SK-N-SH treated with all-trans-retinoic acid at 6 μM for 48 hours (cell line): ENCODE measurements at regions not wholly inside any gene's neighbourhood (a gene's known extent, or its start where the extent isn't known, plus 50 kb on each side); places are given as distances from the start of the nearest gene placed in this dataset.

Experiments used
- ATAC-seq: fragments of 200-7000 bp; cut with Tn5 transposase; 3 replicates; pipeline ENCODE4 v1.9.1; 2020; ENCODE audit warnings: mild to moderate bottlenecking, moderate library complexity
- ARNTL ChIP-seq: fragments of 450-650 bp; formaldehyde crosslinking; IDR thresholded peaks from 2 replicates; pipeline ENCODE4 v1.5.0; 2020; ENCODE audit warnings: low read depth, mild to moderate bottlenecking, moderate library complexity, borderline replicate concordance
- BACH2 ChIP-seq: fragments of 250-450 bp; sonication (Bioruptor Pico); IDR thresholded peaks from 2 replicates; pipeline ENCODE4 v1.9.0; 2021; ENCODE audit warnings: mild to moderate bottlenecking, borderline replicate concordance
- CSDC2 ChIP-seq: fragments of 250-450 bp; sonication (Bioruptor Pico); IDR thresholded peaks from 2 replicates; pipeline ENCODE4 v1.5.0; 2020; ENCODE audit warnings: mild to moderate bottlenecking, moderate library complexity
- CSRNP3 ChIP-seq: fragments of 250-450 bp; sonication (Bioruptor Pico); IDR thresholded peaks from 2 replicates; pipeline ENCODE4 v1.5.1; 2021; ENCODE audit warnings: mild to moderate bottlenecking, moderate library complexity
- ESRRG ChIP-seq: fragments of 250-450 bp; sonication (Bioruptor Pico); IDR thresholded peaks from 2 replicates; pipeline ENCODE4 v1.6.1; 2021; ENCODE audit warnings: mild to moderate bottlenecking
- GLIS3 ChIP-seq: fragments of 250-450 bp; sonication (Bioruptor Pico); IDR thresholded peaks from 2 replicates; pipeline ENCODE4 v1.5.0; 2020; ENCODE audit warnings: mild to moderate bottlenecking, moderate library complexity
- ISL1 ChIP-seq: fragments of 250-450 bp; sonication (Bioruptor Pico); IDR thresholded peaks from 2 replicates; pipeline ENCODE4 v2.1.2; 2022; ENCODE audit warnings: mild to moderate bottlenecking, moderate library complexity
- OSR1 ChIP-seq: fragments of 250-450 bp; sonication (Bioruptor Pico); IDR thresholded peaks from 2 replicates; pipeline ENCODE4 v1.8.0; 2022; ENCODE audit warnings: moderate library complexity, mild to moderate bottlenecking, inconsistent platforms
- PATZ1 ChIP-seq: fragments of 250-450 bp; sonication (Bioruptor Pico); IDR thresholded peaks from 2 replicates; pipeline ENCODE4 v1.8.0; 2020; ENCODE audit warnings: mild to moderate bottlenecking, moderate library complexity, borderline replicate concordance
- PPARA ChIP-seq: fragments of 250-450 bp; sonication (Bioruptor Pico); IDR thresholded peaks from 2 replicates; pipeline ENCODE4 v1.5.0; 2020; ENCODE audit warnings: mild to moderate bottlenecking, borderline replicate concordance
- RARB ChIP-seq: fragments of 250-450 bp; sonication (Bioruptor Pico); IDR thresholded peaks from 2 replicates; pipeline ENCODE4 v1.8.0; 2021; ENCODE audit warnings: mild to moderate bottlenecking, moderate library complexity
- SNAI2 ChIP-seq: fragments of 250-450 bp; sonication (Bioruptor Pico); IDR thresholded peaks from 2 replicates; pipeline ENCODE4 v1.5.0; 2020; ENCODE audit warnings: mild to moderate bottlenecking, moderate library complexity
- TCF4 ChIP-seq: fragments of 250-450 bp; sonication (Bioruptor Pico); IDR thresholded peaks from 2 replicates; pipeline ENCODE4 v1.8.0; 2021; ENCODE audit warnings: mild to moderate bottlenecking, moderate library complexity, borderline replicate concordance
- TOX ChIP-seq: fragments of 250-450 bp; sonication (Bioruptor Pico); IDR thresholded peaks from 2 replicates; pipeline ENCODE4 v1.8.0; 2021; ENCODE audit warnings: mild to moderate bottlenecking, moderate library complexity, borderline replicate concordance
- TSHZ2 ChIP-seq: fragments of 250-450 bp; sonication (Bioruptor Pico); IDR thresholded peaks from 2 replicates; pipeline ENCODE4 v1.5.0; 2020; ENCODE audit warnings: mild to moderate bottlenecking, moderate library complexity
- ZC3H10 ChIP-seq: fragments of 250-450 bp; sonication (Bioruptor Pico); IDR thresholded peaks from 2 replicates; pipeline ENCODE4 v1.5.1; 2021; ENCODE audit warnings: mild to moderate bottlenecking, moderate library complexity
- ZFP3 ChIP-seq: fragments of 250-450 bp; sonication (Bioruptor Pico); IDR thresholded peaks from 2 replicates; pipeline ENCODE4 v1.5.0; 2020; ENCODE audit warnings: mild to moderate bottlenecking, moderate library complexity
- ZFP30 ChIP-seq: fragments of 450-650 bp; formaldehyde crosslinking; IDR thresholded peaks from 2 replicates; pipeline ENCODE4 v1.5.0; 2022; ENCODE audit warnings: mild to moderate bottlenecking, moderate library complexity
- ZNF565 ChIP-seq: fragments of 450-650 bp; formaldehyde crosslinking; conservative IDR thresholded peaks from 2 replicates; pipeline ENCODE4 v1.5.0; 2020; ENCODE audit warnings: low read depth, mild to moderate bottlenecking, moderate library complexity
- ZNF70 ChIP-seq: fragments of 450-650 bp; formaldehyde crosslinking; IDR thresholded peaks from 2 replicates; pipeline ENCODE4 v1.5.0; 2020; ENCODE audit warnings: mild to moderate bottlenecking, moderate library complexity
- ZNF8 ChIP-seq: fragments of 450-650 bp; formaldehyde crosslinking; IDR thresholded peaks from 2 replicates; pipeline ENCODE4 v1.5.0; 2020; ENCODE audit warnings: mild to moderate bottlenecking, moderate library complexity

- ATAC-seq = no peak
- TF ChIP-seq CSRNP3 (CRISPR knock-in tag) = no peak
- TF ChIP-seq RARB (CRISPR knock-in tag) = no peak
- TF ChIP-seq TCF4 = no peak
- TF ChIP-seq BACH2 (CRISPR knock-in tag) = no peak
- TF ChIP-seq ZNF565 (CRISPR knock-in tag) = no peak
- TF ChIP-seq PPARA (CRISPR knock-in tag) = no peak
- TF ChIP-seq ARNTL (CRISPR knock-in tag) = no peak
- no peak for TF ChIP-seq ZNF8
- TF ChIP-seq GLIS3 (CRISPR knock-in tag) = no peak
- TF ChIP-seq PATZ1 (CRISPR knock-in tag) = no peak
- no peak for TF ChIP-seq OSR1 (CRISPR knock-in tag)
- TF ChIP-seq ESRRG = no peak
- TF ChIP-seq ZFP3 = no peak
- no peak for TF ChIP-seq ZFP30
- TF ChIP-seq ZC3H10 = no peak
- no peak for TF ChIP-seq TOX (CRISPR knock-in tag)
- no peak for TF ChIP-seq ZNF70
Measured at GRCh38 chr14:65280653-65281052, 131.9 kb upstream of the FUT8 start.

- peak; percentile 95 for ATAC-seq
- TF ChIP-seq BACH2 (CRISPR knock-in tag) = no peak
- TF ChIP-seq RARB (CRISPR knock-in tag) = no peak
- no peak for TF ChIP-seq TSHZ2 (CRISPR knock-in tag)
- no peak for TF ChIP-seq GLIS3 (CRISPR knock-in tag)
- no peak for TF ChIP-seq SNAI2
- TF ChIP-seq TOX (CRISPR knock-in tag) = no peak
- TF ChIP-seq ZFP30 = no peak
- no peak for TF ChIP-seq ISL1
- no peak for TF ChIP-seq ZNF8
- TF ChIP-seq ESRRG = no peak
- no peak for TF ChIP-seq ZNF70
- no peak for TF ChIP-seq PATZ1 (CRISPR knock-in tag)
- TF ChIP-seq ZNF565 (CRISPR knock-in tag) = no peak
- TF ChIP-seq, all 23 proteins: peak for 0
Measured at GRCh38 chr14:65281991-65282895, 130.3 kb upstream of the FUT8 start.

GRCh38 chr14:65282896-65283253 is 129.7 kb upstream of the FUT8 start:
- ATAC-seq = peak; percentile 51
- TF ChIP-seq ZC3H10 (no peak), PATZ1 (CRISPR knock-in tag) (no peak), GLIS3 (CRISPR knock-in tag) (no peak), CSDC2 (CRISPR knock-in tag) (no peak), PPARA (CRISPR knock-in tag) (no peak), CSRNP3 (CRISPR knock-in tag) (no peak)
